Endodermal cell (in vitro differentiated cells): ENCODE measurements at regions not wholly inside any gene's neighbourhood (a gene's known extent, or its start where the extent isn't known, plus 50 kb on each side); places are given as distances from the start of the nearest gene placed in this dataset.

Source experiments
- DNase-seq: peaks from one replicate; pipeline ENCODE4 v3.0.0-alpha.2; 2017
- H3K27ac ChIP-seq: 2 replicates; pipeline ENCODE4 v1.5.1; 2013; ENCODE audit warnings: mild to moderate bottlenecking, low read depth, low read length, moderate library complexity
- H3K27me3 ChIP-seq: 2 replicates; pipeline ENCODE4 v1.6.1; 2013; ENCODE audit warnings: mild to moderate bottlenecking, low read length, moderate library complexity; ENCODE audit not compliant: insufficient read depth, control insufficient read depth, poor library complexity, severe bottlenecking
- H3K36me3 ChIP-seq: 2 replicates; pipeline ENCODE4 v1.7.0; 2013; ENCODE audit warnings: mild to moderate bottlenecking, low read length, moderate library complexity; ENCODE audit not compliant: control insufficient read depth, insufficient read depth
- H3K4me1 ChIP-seq: one replicate; pipeline ENCODE4 v1.7.0; 2013; ENCODE audit warnings: low read length; ENCODE audit not compliant: control insufficient read depth, insufficient read depth
- H3K4me3 ChIP-seq: 2 replicates; pipeline ENCODE4 v1.5.1; 2013; ENCODE audit warnings: mild to moderate bottlenecking, low read length, moderate library complexity
- H3K9ac ChIP-seq: 2 replicates; pipeline ENCODE4 v1.6.1; 2013; ENCODE audit warnings: mild to moderate bottlenecking, low read length, moderate library complexity; ENCODE audit not compliant: poor library complexity, severe bottlenecking; ENCODE audit errors: extremely low read depth
- H3K9me3 ChIP-seq: 2 replicates; pipeline ENCODE4 v1.6.1; 2013; ENCODE audit warnings: mild to moderate bottlenecking, low read length, moderate library complexity; ENCODE audit not compliant: control insufficient read depth
- H3K27ac Mint-ChIP-seq: 2 replicates; pipeline ENCODE4 v1.8.0; 2020; ENCODE audit warnings: mixed read lengths
- H3K27me3 Mint-ChIP-seq: 2 replicates; pipeline ENCODE4 v1.8.0; 2021; ENCODE audit warnings: mild to moderate bottlenecking, mixed read lengths; ENCODE audit not compliant: insufficient read depth
- H3K36me3 Mint-ChIP-seq: 2 replicates; pipeline ENCODE4 v1.8.0; 2020; ENCODE audit warnings: low read depth, mixed read lengths
- H3K4me1 Mint-ChIP-seq: 2 replicates; pipeline ENCODE4 v1.8.0; 2020; ENCODE audit warnings: mixed read lengths
- H3K4me3 Mint-ChIP-seq: 2 replicates; pipeline ENCODE4 v1.8.0; 2020; ENCODE audit warnings: mild to moderate bottlenecking, moderate library complexity, mixed read lengths
- H3K9me3 Mint-ChIP-seq: 2 replicates; pipeline ENCODE4 v1.8.0; 2020; ENCODE audit warnings: mild to moderate bottlenecking, mixed read lengths
- WGBS, 2 experiments: methylation state at CpG; one replicate each; pipeline versions ENCODE4 v1.1.5 to v1.1.7; 2013; ENCODE audit warnings: missing lambda C conversion rate in 2 of 2, mixed read lengths in 1 of 2; ENCODE audit not compliant: insufficient coverage in 1 of 2, insufficient read length in 1 of 2; 5-methylcytosine and 5-hydroxymethylcytosine counted together
- TF ChIP-seq, protein P1 (sequence below): fragments of 200-600 bp; sonication (generic); conservative IDR thresholded peaks from 2 replicates; pipeline ENCODE4 v1.5.0; 2021; ENCODE audit warnings: antibody characterized with exemption, mild to moderate bottlenecking

DNA sequence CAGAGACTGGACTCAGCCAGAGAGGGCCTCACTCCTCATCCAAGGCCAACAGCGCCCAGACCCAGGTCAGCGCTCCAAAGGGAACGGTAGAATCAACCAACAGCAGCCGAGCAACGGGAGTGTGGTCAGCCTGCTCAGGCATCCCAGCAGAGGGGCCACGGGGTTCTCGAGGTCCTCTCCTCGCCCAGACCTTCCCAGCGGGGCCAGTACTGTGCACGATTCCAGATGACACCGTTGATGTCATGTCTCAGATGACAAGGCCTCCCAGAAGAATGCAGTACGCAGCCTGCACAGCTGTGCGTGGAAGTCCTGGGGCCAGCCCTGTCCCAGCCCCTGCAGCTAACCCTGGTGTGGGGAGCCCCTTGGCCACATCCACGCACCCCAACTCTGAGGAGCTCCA is 141.0 kb upstream of the PPP1R26 start:
- H3K36me3 ChIP-seq: no peaks in the 10 kb centered on the region
- Mint-ChIP-seq H3K9me3 (no peaks in the 10 kb centered on the region), H3K27me3 (no peaks in the 10 kb centered on the region), H3K36me3 (no peaks in the 10 kb centered on the region), H3K4me1 (peaks cover 10% of the 10 kb centered on the region), H3K4me3 (no peak overlapping the region), H3K27ac (no peak overlapping the region)
- no peak overlapping the region for H3K9ac ChIP-seq
- no peaks in the 10 kb centered on the region for H3K9me3 ChIP-seq
- no peak overlapping the region for H3K4me3 ChIP-seq
- no peaks in the 10 kb centered on the region for H3K27me3 ChIP-seq
- TF ChIP-seq, protein P1, sequence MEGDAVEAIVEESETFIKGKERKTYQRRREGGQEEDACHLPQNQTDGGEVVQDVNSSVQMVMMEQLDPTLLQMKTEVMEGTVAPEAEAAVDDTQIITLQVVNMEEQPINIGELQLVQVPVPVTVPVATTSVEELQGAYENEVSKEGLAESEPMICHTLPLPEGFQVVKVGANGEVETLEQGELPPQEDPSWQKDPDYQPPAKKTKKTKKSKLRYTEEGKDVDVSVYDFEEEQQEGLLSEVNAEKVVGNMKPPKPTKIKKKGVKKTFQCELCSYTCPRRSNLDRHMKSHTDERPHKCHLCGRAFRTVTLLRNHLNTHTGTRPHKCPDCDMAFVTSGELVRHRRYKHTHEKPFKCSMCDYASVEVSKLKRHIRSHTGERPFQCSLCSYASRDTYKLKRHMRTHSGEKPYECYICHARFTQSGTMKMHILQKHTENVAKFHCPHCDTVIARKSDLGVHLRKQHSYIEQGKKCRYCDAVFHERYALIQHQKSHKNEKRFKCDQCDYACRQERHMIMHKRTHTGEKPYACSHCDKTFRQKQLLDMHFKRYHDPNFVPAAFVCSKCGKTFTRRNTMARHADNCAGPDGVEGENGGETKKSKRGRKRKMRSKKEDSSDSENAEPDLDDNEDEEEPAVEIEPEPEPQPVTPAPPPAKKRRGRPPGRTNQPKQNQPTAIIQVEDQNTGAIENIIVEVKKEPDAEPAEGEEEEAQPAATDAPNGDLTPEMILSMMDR: no peak
- peak; percentile 35 for DNase-seq
- no peaks in the 10 kb centered on the region for H3K4me1 ChIP-seq
- H3K27ac ChIP-seq: no peak overlapping the region
- 94 to 95% methylated on average over 14 of the region's 14 CpGs for WGBS, 2 experiments

- H3K27ac ChIP-seq: no peak overlapping the region
- peaks cover 10% of the 10 kb centered on the region for H3K4me1 Mint-ChIP-seq
- WGBS, 2 experiments: 86 to 96% methylated on average over 9 to 17 of the region's 17 CpGs
These were observed 140.1 kb upstream of the PPP1R26 start for GRCh38 chr9:135339378-135339973.

DNA sequence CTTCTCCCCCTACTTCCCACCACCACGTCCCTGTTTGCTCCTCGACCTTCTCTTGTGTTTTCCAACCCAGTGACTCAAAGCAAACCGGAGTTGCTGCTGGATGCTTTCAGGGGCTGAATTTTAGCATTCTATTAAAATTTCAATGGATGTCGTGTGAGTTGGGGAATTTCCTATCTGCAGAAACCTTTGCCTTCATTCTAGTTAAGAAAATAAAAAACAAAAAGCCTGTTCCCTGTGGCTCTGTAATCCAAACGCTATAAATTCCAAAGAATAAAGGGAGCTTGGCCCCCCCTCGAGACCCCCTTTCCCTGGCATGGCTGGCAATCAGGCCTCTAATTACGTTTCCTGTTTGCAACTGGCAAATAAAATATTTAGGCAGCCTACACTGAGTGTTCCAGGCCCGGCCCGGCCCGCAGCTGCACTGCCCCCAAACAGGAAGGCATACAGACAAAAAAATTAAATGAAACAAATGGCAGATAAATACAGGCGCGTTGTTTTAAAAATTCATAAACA is 139.4 kb upstream of the PPP1R26 start:
- 34 to 44% methylated on average over 9 to 12 of the region's 12 CpGs for WGBS, 2 experiments
- Histone ChIP-seq H3K4me1 (no peaks in the 10 kb centered on the region), H3K4me3 (no peak overlapping the region), H3K9ac (no peak overlapping the region), H3K9me3 (no peaks in the 10 kb centered on the region), H3K36me3 (no peaks in the 10 kb centered on the region), H3K27ac (peak overlapping the region; percentile 16), H3K27me3 (no peaks in the 10 kb centered on the region)
- Mint-ChIP-seq H3K4me3 (no peak overlapping the region), H3K27ac (peak overlapping the region; percentile 85), H3K27me3 (no peaks in the 10 kb centered on the region), H3K36me3 (no peaks in the 10 kb centered on the region), H3K9me3 (no peaks in the 10 kb centered on the region), H3K4me1 (peaks cover 10% of the 10 kb centered on the region)
- peak; percentile 61 for DNase-seq
- TF ChIP-seq, protein P1: no peak

More at GRCh38 chr9:135339378-135339973, 140.1 kb upstream of the PPP1R26 start:
- Mint-ChIP-seq H3K36me3 (no peaks in the 10 kb centered on the region), H3K27ac (peak overlapping the region; percentile 85), H3K9me3 (no peaks in the 10 kb centered on the region), H3K4me3 (no peak overlapping the region), H3K27me3 (no peaks in the 10 kb centered on the region)
- H3K4me3 ChIP-seq: no peak overlapping the region
- no peaks in the 10 kb centered on the region for H3K27me3 ChIP-seq
- H3K4me1 ChIP-seq: no peaks in the 10 kb centered on the region
- H3K9ac ChIP-seq: no peak overlapping the region
- no peaks in the 10 kb centered on the region for H3K9me3 ChIP-seq
- H3K36me3 ChIP-seq: no peaks in the 10 kb centered on the region
- DNase-seq: peak; percentile 51
- TF ChIP-seq, protein P1: no peak
